ENCODE measurements at regions not wholly inside any gene's neighbourhood (a gene's known extent, or its start where the extent isn't known, plus 50 kb on each side); places are given as distances from the start of the nearest gene placed in this dataset.
A peak's percentile ranks its signal among the peaks of the same experiment; 100 is the strongest.
"Not testable (repeated sequence)": the region's sequence is repeated elsewhere in the genome, so short reads cannot be mapped to it uniquely, and the experiment has no call there.

DNA sequence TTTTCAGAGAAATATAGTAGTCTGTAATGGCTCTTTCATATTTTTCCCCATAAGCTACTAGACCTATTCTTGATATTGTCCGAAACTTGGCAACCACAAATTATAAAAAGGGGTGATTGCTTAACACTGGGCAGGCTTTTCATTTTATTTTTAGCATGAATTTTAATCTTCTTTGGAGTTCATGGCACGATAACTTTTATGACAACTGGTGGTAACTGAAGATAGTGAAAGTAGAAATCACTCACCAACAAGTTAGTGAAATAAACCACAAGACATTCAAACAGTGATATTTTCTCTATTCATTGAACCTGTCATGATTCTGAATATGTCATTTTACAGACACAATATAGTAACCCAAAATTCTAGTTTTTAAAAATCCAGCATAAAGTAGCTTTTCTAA lies 213.9 kb downstream of the PRDM9 start:
- no peak for DNase-seq (ENCODE audit: low read depth)

DNA sequence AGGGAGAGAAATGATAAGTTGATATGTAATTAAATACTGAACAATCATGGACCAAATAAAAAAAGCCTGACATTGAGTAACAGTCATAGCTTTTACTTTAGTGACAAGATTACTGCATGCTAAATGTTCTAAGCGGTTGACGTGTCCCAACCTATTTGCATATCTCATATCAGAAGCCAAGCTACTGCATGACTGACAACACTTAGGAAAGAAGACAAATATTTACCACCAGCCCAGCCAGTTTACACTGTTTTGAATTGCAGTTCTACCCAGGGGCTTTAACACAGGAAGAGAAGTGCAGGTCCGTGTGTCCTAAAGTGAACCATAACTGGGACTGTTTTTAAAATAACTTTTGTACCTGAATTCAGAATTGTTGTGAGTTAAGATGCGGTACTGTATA lies 219.9 kb downstream of the PRDM9 start:
- no peak for DNase-seq (ENCODE audit: low read depth)

DNA sequence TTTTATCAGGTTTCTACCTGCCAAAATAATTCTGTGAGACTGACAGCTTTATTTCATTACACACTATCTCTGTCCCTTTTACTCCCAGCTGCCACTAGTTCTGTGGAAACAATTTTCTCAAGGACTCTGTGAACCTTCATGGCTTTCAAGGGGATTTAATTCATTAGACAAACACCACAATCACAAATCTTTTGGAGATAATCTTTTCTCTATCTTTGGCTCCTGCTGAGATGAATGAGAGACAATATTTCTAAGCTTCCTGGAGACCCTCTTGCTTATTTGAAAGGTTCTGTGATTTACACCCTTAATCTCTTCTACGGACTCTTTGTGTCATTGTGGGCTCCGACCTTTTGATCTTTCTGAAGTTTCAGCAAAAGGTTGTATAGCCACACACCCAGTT lies 222.6 kb downstream of the PRDM9 start:
- no peak for DNase-seq (ENCODE audit: low read depth)

DNA sequence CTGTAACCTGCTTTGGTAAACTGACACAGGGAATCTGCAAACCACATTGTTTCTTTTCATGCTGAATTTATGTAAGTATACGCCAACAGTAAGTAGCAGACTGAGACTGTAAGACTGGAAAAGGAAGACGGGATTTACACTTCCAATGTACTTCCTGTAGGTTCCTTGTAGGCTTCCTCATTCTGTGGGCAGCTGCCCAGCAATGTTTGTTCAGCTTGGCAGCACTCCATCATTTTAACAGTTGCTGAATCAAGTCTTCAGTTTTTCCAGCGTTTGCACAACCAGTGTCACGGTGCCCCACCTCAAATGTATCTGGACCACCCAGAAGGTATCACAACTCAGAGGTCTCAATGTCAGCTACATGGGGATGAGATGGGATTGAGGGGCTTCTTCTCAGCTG lies 232.6 kb downstream of the PRDM9 start:
- DNase-seq (ENCODE audit: low read depth): no peak

DNA sequence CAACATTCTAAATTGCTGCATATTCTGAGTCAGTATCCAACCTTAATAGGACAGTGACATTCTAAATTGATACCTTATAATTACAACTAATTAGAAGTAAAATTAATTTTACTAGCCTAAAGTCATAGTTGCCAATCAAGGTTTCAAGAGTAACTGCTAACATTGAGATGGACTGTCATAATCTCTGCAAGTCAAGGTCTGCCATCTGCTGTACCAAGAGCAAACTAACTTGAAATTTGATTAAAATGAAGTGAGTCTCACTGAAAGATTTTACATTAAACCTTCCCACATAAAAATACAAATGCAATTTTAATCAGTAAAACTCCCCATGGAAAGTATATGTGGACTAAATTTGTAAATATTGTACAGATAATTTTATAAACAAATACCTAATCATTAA lies 235.3 kb downstream of the PRDM9 start:
- no peak for DNase-seq (ENCODE audit: low read depth)

DNA sequence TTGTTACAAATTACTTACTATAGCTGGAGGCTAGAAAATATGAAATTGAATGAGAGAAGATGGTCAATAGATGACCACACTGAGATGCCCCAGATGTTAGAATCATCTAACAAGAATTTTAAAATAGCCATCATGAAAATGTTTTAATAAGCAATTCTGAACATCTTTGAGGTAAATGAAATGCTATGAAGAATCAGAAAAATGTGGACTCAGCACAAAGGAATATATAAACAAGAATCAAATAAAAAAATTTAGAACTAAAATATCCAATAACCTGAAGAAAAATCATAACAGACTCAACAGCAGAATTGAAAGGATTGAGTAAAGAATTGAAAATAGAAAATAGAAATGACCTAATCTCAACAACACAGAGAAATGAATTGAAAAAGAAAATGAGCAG lies 248.5 kb downstream of the PRDM9 start:
- no peak for DNase-seq (ENCODE audit: low read depth)

DNA sequence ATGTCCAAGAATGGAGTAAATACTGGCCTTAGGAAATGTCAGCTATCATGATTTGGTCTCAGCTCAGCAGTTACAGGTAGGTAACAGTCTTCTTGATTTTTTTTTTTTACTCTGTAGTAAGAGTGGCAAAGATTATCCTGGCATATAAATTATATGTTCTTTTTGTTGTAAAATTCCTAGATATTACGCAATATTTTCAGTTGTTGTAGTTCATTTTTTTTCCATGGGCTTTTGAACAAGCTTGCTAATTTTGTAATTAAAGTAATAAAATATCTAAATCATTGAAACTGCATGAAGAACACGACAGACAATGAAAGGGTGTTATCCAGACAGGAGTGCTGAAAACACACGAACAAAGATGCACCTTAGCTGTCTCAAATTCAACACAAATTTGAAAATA lies 249.4 kb downstream of the PRDM9 start:
- no peak for DNase-seq (ENCODE audit: low read depth)

DNA sequence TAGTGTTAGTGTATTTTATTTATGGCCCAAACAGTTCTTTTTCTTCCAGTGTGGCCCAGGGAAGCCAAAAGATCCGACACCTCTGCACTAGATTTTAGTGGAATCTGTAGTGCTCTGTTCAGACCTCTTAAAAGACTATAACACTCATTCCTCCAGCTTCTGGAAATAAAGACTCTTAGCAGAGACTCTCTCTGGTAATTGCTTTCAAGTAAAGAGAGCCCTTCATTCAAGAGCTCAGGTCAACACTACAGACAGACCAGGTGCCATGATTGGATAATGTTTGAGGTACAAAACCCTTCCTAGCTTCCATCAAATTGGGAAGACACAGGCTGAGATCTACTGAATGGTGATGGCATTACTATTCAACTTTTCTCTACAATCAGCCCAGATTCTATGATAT lies 255.8 kb downstream of the PRDM9 start:
- no peak for DNase-seq (ENCODE audit: low read depth)

DNA sequence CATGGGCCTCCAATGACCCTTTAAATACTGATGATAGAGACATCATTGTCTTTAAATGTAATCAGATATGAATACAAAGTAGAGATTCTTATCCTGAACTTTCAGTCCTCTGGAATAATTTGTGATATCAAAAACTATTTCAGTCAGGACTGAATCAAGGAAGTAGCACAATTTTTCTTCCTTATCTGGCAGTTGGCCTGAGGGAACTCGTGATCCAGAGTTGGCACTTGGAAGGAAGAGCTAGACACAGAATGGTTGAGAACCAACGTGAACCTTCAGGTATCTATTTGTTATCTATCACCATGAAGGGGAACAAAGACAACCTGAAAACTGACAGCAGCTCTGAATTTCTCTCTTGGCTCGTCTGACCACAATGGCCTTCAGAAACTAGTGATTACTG lies 269.3 kb downstream of the PRDM9 start:
- no peak for DNase-seq (ENCODE audit: low read depth)

DNA sequence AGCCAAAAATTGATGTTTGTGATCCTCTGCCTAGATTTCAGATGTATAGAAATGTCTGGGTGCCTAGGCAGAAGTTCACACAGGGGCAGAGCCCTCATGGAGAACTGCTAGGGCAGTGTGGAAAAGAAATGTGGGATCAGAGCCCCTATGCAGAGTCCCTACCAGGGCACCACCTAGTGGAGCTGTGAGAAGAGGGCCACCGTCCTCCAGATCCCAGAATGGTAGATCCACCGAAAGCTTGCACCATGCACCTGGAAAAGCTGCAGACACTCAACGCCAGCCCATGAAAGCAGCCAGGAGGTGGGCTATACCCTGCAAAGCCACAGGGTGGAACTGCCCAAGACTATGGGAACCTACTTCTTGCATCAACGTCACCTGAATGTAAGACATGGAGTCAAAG lies 292.9 kb downstream of the PRDM9 start:
- DNase-seq (ENCODE audit: low read depth): not testable (repeated sequence)

DNA sequence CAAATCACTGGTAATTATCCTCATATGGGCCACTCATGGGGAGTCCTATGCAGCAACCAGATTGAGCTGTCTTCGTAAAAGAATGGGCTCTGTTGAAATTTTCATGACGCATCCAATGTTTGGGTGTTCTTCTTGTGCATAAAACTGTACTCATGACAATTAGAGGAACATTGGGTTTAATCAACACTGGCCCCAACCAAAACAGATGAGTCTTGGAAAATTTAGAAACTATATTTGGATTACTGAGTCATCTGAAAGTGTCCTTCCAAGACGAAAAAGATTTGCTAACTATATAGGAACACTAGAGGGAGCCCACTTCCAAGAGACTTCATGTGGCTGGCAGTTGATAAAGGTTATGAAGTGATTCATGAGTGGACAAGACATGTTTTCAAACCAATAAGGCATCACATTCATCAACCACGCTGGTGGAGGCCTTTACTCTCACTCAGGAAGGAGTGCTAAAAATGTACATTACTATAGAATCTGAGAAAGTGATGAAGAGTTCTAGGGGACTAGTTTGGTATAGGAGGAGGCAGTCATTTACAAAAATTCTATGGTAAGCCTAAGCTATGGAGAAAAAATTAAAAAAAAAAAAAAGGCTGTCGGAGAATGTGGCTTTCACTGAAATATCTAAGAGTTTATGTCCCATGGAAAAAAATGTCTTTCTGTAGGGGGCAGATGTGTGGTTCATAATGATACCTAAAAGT lies 313.5 kb downstream of the PRDM9 start:
- DNase-seq (ENCODE audit: low read depth): peak; percentile 14

DNA sequence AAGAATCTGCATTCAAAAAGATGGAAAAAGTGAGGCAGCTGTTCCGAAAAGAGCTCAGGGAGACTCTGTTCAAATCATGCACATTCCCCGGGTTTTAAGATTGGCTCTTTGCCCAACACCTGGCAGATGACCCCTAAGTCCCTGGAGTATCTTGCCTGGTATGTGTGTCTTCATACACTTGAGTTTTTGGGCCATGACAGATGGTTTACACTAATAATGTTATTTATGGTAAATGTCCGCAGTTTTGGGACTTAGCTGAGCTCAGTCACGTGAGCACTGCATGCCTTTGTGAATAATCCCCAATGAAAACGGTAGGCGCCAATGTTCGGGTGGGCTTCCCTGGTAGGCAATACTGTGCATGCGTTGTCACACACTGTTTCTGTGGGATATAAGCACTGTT lies 316.1 kb downstream of the PRDM9 start:
- no peak for DNase-seq (ENCODE audit: low read depth)

DNA sequence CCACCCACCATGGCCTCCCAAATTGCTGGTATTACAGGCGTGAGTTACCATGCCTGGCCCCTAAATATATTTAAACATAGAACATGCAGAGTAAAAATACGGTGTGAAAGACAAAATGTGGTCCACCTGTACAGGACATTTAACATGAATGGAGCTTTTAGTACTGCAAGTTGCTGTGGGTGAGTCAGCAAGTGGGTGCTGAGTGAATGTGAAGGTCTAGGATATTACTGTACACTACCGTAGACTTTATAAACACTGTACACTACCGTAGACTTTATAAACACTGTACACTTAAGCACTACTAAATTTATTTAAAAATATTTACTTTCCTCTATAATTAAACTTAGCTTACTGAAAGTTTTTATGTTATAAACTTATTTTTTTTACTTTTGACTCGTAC lies 317.8 kb downstream of the PRDM9 start:
- DNase-seq (ENCODE audit: low read depth): no peak

DNA sequence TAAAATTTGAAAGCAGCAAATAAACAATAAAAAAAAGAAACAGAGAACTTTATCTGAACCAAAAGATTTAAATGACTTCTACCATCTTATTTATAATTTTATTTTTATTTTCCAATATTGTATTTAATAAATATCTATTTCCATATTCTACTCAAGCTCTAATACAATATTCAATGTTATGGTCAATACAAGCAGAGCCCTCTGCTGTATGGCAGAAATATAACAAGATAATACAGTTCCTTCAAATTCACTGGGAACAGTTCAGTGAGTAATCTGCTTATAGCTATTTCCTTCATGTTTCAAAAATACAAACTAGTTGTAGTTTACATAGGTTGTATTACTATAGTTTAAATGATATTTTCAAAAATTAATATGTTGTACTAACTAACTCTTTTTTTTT lies 332.7 kb downstream of the PRDM9 start:
- DNase-seq (ENCODE audit: low read depth): no peak

DNA sequence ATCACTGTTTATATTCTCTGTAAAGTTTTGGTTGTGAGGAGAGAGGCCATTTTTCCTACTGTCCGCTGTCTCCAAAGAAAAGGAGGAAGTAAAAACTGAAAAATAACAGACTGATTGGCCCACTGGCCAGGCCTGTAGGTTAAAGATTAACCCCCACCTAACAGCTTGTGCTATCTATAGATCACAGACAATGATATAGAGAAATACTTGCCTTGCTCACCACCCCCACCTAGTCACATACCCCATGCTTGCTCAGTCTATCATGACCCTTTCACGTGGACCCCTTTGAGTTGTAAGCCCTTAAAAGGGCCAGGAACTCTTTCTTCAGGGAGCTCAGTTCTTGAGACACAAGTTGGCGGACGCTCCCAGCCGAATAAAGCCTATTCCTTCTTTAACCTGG lies 357.4 kb downstream of the PRDM9 start:
- peak; percentile 89 for DNase-seq (ENCODE audit: low read depth)

DNA sequence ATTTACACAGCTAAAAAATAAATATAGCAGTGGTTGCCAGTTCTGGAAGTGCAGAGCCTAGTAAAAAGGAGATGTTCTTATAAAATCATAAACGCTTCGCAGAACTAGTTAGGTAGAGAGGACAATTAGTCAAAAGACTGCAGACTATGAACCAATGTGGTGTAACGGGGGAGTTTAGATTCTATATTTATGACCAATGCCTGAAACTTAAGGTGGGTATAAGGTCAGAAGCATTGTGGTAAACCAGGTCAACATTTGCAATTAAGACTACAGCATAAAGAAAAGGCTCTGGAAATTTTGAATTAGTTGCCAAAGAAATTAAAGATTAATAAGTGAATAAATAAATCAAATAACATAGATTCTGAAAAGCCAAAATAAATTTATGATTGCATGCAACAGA lies 370.4 kb downstream of the PRDM9 start:
- no peak for DNase-seq (ENCODE audit: low read depth)

DNA sequence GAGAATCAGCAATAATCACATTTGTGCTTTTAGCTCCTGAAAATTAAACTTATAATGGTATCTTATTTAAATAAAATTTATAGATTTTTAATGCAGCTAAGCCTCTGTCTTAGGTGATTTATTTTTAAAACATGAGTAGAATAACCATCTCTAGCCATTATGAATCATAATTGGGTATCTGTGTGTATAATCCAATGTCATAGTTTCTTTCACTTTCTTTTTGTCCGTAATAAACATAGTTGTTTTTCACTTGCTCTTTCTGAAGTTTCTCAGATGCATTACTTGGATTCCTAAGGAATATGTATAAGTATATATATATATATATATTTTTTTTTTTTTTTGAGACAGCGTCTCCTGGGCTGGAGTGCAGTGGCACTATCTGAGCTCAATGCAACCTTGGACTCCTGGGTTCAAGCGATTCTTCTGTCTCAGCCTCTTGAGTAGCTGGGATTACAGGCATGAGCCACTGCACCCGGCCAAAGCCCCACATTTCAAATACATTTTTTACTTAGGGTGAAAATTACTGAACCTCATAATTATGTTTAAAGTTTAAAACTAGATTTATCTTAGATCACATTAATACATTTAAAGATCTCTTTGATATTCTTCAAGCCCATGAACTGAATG lies 377.1 kb downstream of the PRDM9 start:
- no peak for DNase-seq (ENCODE audit: low read depth)

DNA sequence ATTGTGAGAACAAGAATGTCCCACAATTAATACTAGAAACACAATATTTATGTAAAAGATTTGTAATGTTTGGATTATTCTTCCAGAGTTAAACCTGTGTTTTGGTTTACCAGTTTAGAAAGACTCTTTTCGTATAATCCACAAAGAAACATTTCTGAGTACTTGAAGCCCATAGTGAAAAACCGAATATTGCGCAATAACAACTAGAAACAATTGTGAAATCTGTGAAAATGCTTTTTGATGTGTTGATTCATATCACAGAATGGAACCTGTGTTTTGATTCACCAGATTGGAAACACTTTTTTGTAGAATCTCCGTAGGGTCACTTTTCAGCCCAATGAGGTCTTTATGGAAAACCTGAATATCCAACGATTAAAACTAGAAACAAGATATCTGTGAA lies 386.2 kb downstream of the PRDM9 start:
- no peak for DNase-seq (ENCODE audit: low read depth)

DNA sequence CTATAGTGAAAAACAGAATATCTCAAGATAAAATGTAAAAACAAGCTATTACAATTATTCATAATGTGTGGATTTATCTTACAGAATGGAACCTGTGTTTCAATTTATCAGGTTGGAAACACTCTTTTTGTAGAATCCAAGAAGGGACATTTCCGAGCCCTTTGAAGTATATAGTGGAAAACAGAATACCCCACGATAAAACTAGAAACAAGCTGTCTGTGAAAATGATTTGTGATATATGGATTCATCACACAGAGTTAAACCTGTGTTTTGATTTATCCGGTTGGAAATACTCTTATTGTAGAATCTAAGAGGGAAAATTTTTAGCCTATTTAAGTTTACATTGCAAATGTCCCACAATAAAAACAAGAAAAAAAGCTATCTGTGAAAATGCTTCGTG lies 388.2 kb downstream of the PRDM9 start:
- DNase-seq (ENCODE audit: low read depth): no peak

DNA sequence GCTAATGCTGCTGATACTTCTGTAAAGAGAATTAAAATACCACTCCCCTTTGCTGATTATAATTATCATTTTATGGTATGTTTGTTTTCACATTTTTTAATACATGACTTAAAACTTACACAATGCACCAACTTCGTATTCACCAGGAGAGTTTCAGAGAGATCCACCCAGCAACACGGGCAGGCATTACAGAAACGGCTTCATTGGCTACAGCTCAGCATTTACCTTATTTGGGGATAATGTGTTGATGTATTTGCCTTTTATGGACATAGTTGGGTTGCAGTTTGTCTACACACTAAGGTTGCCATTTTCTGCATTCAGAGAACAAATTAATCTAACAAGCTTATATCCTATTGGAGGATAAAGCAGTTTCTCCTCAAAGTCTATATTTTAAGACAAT lies 423.6 kb downstream of the PRDM9 start:
- DNase-seq (ENCODE audit: low read depth): no peak

DNA sequence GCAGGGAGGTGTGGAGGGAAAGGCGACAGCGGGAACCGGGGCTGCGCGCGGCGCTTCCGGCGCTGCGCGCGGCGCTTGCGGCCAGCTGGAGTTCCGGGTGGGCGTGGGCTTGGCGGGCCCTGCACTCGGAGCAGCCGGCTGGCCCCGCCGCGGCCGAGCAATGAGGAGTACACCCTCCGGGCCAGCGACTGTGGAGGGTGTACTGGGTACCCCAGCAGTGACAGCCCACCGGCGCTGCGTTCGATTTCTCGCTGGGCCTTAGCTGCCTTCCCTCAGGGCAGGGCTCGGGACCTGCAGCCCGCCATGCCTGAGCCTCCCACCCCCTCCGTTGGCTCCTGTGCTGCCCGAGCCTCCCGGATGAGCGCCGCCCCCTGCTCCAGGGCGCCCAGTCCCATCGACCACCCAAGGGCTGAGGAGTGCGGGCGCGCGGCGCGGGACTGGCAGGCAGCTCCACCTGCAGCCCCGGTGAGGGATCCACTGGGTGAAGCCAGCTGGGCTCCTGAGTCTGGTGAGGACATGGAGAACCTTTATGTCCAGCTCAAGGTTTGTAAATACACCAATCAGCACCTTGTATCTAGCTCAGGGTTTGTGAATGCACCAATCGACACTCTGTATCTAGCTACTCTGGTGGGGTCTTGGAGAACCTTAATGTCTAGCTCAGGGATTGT lies 444.0 kb downstream of the PRDM9 start:
- not testable (repeated sequence) for DNase-seq (ENCODE audit: low read depth)

DNA sequence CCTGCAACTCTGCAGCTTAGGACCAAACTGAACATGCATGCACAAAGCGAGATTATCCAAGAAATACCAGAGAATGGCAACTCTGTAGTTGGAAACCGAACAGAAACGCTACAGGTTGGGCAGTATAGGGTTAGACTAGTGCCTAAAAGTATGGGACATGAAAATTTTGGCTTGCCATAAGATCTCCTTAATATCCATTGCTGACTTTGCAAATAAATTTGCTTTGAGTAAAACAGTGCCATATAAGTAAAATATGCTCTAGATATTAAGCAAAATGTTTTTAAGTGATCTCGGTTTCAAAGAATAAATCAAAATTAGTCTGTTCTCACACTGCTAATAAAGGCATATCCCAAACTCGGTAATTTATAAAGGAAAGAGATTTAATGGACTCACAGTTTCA lies 456.0 kb downstream of the PRDM9 start:
- no peak for DNase-seq (ENCODE audit: low read depth)

DNA sequence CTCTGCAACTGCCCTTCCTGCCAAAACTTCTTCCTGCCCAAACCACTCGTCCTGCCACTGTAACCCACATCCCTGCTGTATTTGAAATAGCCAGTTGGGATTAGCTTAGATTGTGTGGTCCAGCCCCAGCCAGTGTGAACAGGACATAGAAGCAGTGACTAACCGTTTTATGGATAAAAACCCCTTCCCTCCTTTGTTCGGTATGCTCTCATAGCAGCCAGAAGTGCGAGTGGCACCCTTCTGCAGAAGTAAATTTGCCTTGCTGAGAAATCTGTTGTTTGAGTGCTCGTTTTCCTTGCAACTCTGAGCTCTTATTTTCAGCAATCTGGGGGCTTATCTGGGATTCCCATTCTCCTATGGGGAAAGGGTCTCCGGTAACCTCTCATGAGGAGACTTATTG lies 470.0 kb downstream of the PRDM9 start:
- no peak for DNase-seq (ENCODE audit: low read depth)

DNA sequence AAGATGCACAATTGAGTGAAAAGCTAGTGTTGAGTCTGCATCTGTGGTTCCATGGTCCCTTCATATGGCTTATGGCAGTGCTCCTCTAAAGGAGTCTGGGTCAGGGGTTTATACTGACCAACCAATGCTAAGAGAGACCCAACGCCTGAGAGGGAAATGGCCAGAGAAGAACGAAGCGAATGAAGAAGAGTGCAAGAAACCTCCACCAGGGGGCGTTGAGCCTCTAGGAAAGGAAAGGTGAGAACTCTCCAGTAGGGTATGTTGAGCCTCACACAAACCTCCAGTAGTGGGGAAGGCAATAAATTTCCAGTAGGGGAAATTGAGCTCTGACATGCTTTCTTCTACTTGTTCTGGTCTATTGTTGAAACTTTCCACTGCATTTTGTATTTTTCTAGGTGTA lies 470.6 kb downstream of the PRDM9 start:
- peak; percentile 17 for DNase-seq (ENCODE audit: low read depth)
